Muscle of arm (tissue), 1 donor: ENCODE measurements at regions not wholly inside any gene's neighbourhood (a gene's known extent, or its start where the extent isn't known, plus 50 kb on each side); places are given as distances from the start of the nearest gene placed in this dataset.
A peak's percentile ranks its signal among the peaks of the same experiment; 100 is the strongest.
"Not testable (repeated sequence)": the region's sequence is repeated elsewhere in the genome, so short reads cannot be mapped to it uniquely, and the experiment has no call there.

ENCODE experiments used
- DNase-seq: peaks from one replicate; pipeline ENCODE4 v3.0.0-alpha.2; 2013

GRCh38 chr18:44543387-44543786, 137.3 kb upstream of the SETBP1 start:
- no peak for DNase-seq

GRCh38 chr18:44545359-44545985, 135.2 kb upstream of the SETBP1 start:
- DNase-seq, result no peak

GRCh38 chr18:44546954-44547353, 133.7 kb upstream of the SETBP1 start:
- DNase-seq, result no peak

GRCh38 chr18:44548291-44549221, 132.1 kb upstream of the SETBP1 start:
- DNase-seq, result no peak

- DNase-seq, result no peak
These were observed 128.0 kb upstream of the SETBP1 start for GRCh38 chr18:44552706-44553105.

GRCh38 chr18:44556296-44556695, 124.4 kb upstream of the SETBP1 start:
- DNase-seq, result no peak

- DNase-seq, result peak; percentile 58
These were observed 123.0 kb upstream of the SETBP1 start for GRCh38 chr18:44557616-44558151.

GRCh38 chr18:44558767-44559166, 121.9 kb upstream of the SETBP1 start:
- no peak for DNase-seq

GRCh38 chr18:44562986-44563385, 117.7 kb upstream of the SETBP1 start:
- DNase-seq, result no peak

- no peak for DNase-seq
These were observed 115.8 kb upstream of the SETBP1 start for GRCh38 chr18:44564922-44565321.

GRCh38 chr18:44568342-44568741, 112.3 kb upstream of the SETBP1 start:
- no peak for DNase-seq

GRCh38 chr18:44568986-44569385, 111.7 kb upstream of the SETBP1 start:
- DNase-seq, result no peak

GRCh38 chr18:44569391-44570055, 111.2 kb upstream of the SETBP1 start:
- DNase-seq, result no peak

- no peak for DNase-seq
These were observed 101.5 kb upstream of the SETBP1 start for GRCh38 chr18:44579028-44579702.

GRCh38 chr18:44579745-44580144, 100.9 kb upstream of the SETBP1 start:
- no peak for DNase-seq

- no peak for DNase-seq
These were observed 100.5 kb upstream of the SETBP1 start for GRCh38 chr18:44580159-44580558.

- not testable (repeated sequence) for DNase-seq
These were observed 99.9 kb upstream of the SETBP1 start for GRCh38 chr18:44580782-44581181.

- peak; percentile 54 for DNase-seq
These were observed 98.2 kb upstream of the SETBP1 start for GRCh38 chr18:44582456-44582855.

GRCh38 chr18:44584900-44585299, 95.8 kb upstream of the SETBP1 start:
- no peak for DNase-seq

GRCh38 chr18:44586782-44587524, 93.7 kb upstream of the SETBP1 start:
- no peak for DNase-seq

GRCh38 chr18:44588508-44588907, 92.2 kb upstream of the SETBP1 start:
- no peak for DNase-seq
